GM10248 (cell line): ENCODE measurements at regions not wholly inside any gene's neighbourhood (a gene's known extent, or its start where the extent isn't known, plus 50 kb on each side); places are given as distances from the start of the nearest gene placed in this dataset.

Experiments
- CTCF ChIA-PET: fragments of 300-600 bp; sonication (Branson Sonifier 250); formaldehyde crosslinking; extraction: SDS; loops from one replicate; lab custom pipeline; 2021; ENCODE audit warnings: antibody characterized with exemption; lab: Yijun Ruan, JAX
- POLR2A ChIA-PET: fragments of 350-650 bp; sonication (Branson Sonifier 250); formaldehyde crosslinking; extraction: SDS; loops from one replicate; lab custom pipeline; 2020; ENCODE audit warnings: antibody characterized with exemption; lab: Yijun Ruan, JAX
- DNase-seq: peaks from one replicate; pipeline ENCODE4 v3.0.0; 2012; ENCODE audit errors: extremely low spot score
- CTCF ChIP-seq: IDR thresholded peaks from 2 replicates; pipeline ENCODE4 v1.5.1; 2012; ENCODE audit warnings: mild to moderate bottlenecking, low read depth; ENCODE audit errors: extremely low read depth, missing control alignments, control extremely low read depth

- POLR2A ChIA-PET: interaction anchor here (0.7 kb wide), 1 partner anchor 9 kb away, joined by 12 read pairs; no protein-coding TSS in a partner anchor
- TF ChIP-seq CTCF: no peak
Observed at GRCh38 chr9:6068983-6069382, 53.6 kb upstream of the RANBP6 start.

GRCh38 chr9:6067426-6067825 is 52.0 kb upstream of the RANBP6 start:
- DNase-seq: no peak
- CTCF ChIA-PET: interaction anchor here (2.4 to 3.1 kb wide), 3 partner anchors 13 to 239 kb away, joined by 6 to 22 read pairs (median 10); no protein-coding TSS in a partner anchor
- POLR2A ChIA-PET: no interaction called here
- no peak for TF ChIP-seq CTCF

More at GRCh38 chr9:6068983-6069382, 53.6 kb upstream of the RANBP6 start:
- DNase-seq: peak; percentile 74
- CTCF ChIA-PET: interaction anchor here (0.9 to 3.1 kb wide), 8 partner anchors 14 to 237 kb away, joined by 3 to 22 read pairs (median 4); no protein-coding TSS in a partner anchor
